Liver (tissue), 3 donors: ENCODE measurements at regions not wholly inside any gene's neighbourhood (a gene's known extent, or its start where the extent isn't known, plus 50 kb on each side); places are given as distances from the start of the nearest gene placed in this dataset.

Experiments
- ATF3 ChIP-seq: IDR thresholded peaks from 2 replicates; pipeline ENCODE4 v1.6.1; 2016; ENCODE audit warnings: antibody characterized with exemption
- GABPA ChIP-seq, 2 donors: IDR thresholded peaks in 1 of 2; conservative IDR thresholded peaks in 1 of 2; 2 replicates each; pipeline ENCODE4 v1.6.1; 2016; ENCODE audit warnings: antibody characterized with exemption in 2 of 2, mild to moderate bottlenecking in 1 of 2, moderate library complexity in 1 of 2
- HNF4G ChIP-seq: IDR thresholded peaks from 2 replicates; pipeline ENCODE4 v1.6.1; 2016; ENCODE audit warnings: antibody characterized with exemption
- MAX ChIP-seq: IDR thresholded peaks from 2 replicates; pipeline ENCODE4 v1.6.1; 2016; ENCODE audit warnings: antibody characterized with exemption
- RXRA ChIP-seq, 2 donors: IDR thresholded peaks; 2 replicates each; pipeline ENCODE4 v1.6.1; 2017 to 2018; ENCODE audit warnings: antibody characterized with exemption in 2 of 2, mild to moderate bottlenecking in 1 of 2
- TAF1 ChIP-seq: conservative IDR thresholded peaks from 2 replicates; pipeline ENCODE4 v1.6.1; 2016; ENCODE audit warnings: antibody characterized with exemption, mild to moderate bottlenecking
- YY1 ChIP-seq: IDR thresholded peaks from 2 replicates; pipeline ENCODE4 v1.6.1; 2016; ENCODE audit warnings: antibody characterized with exemption, mild to moderate bottlenecking
- TF ChIP-seq, protein P1 (sequence below): fragments of 150-350 bp; IDR thresholded peaks from 2 replicates; pipeline ENCODE4 v1.5.1; 2017; ENCODE audit warnings: improper control_type of control experiment, low read depth, low read length; ENCODE audit not compliant: missing input control
- donor health status: healthy.
- donor health status: healthy.

DNA sequence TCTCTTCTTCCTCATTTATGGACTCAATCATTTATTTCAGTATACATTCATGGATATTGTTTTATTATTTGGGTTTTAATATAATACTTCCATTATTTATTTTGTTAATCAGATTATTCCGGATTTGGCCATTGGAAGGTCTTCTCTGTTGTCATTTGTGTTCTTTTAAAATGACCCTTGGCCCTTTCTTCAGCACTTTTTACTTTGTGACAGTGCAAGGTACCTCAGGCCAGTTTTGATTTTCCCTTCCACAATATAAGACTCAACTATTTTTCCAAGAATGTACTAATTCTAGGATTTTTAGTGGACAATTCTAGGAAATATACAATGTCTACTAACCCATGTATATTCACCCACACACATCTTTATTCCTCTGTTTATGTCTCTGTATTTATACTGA is 521.4 kb upstream of the FOXG1 start:
- TF ChIP-seq, protein P1, sequence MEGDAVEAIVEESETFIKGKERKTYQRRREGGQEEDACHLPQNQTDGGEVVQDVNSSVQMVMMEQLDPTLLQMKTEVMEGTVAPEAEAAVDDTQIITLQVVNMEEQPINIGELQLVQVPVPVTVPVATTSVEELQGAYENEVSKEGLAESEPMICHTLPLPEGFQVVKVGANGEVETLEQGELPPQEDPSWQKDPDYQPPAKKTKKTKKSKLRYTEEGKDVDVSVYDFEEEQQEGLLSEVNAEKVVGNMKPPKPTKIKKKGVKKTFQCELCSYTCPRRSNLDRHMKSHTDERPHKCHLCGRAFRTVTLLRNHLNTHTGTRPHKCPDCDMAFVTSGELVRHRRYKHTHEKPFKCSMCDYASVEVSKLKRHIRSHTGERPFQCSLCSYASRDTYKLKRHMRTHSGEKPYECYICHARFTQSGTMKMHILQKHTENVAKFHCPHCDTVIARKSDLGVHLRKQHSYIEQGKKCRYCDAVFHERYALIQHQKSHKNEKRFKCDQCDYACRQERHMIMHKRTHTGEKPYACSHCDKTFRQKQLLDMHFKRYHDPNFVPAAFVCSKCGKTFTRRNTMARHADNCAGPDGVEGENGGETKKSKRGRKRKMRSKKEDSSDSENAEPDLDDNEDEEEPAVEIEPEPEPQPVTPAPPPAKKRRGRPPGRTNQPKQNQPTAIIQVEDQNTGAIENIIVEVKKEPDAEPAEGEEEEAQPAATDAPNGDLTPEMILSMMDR = no peak
- no peak for TF ChIP-seq ATF3
- TF ChIP-seq GABPA (IDR thresholded peaks at IDR 0.05 in 1 of 2, conservative IDR thresholded peaks at IDR 0.05 in 1 of 2) = no peak
- TF ChIP-seq YY1 = no peak
- no peak for TF ChIP-seq MAX
- no peak for TF ChIP-seq RXRA (IDR thresholded peaks at IDR 0.05)
- TF ChIP-seq TAF1 = no peak
- no peak for TF ChIP-seq HNF4G
